Mesenchymal stem cell (in vitro differentiated cells and primary cell): ENCODE measurements at regions not wholly inside any gene's neighbourhood (a gene's known extent, or its start where the extent isn't known, plus 50 kb on each side); places are given as distances from the start of the nearest gene placed in this dataset.

ENCODE experiments used
- DNase-seq: peaks from one replicate; pipeline ENCODE4 v3.0.0-alpha.2; 2013
- H2AFZ ChIP-seq: one replicate; pipeline ENCODE4 v1.6.1; 2013; ENCODE audit warnings: low read depth, mild to moderate bottlenecking, control low read depth, inconsistent platforms, low read length, moderate library complexity
- H2AK5ac ChIP-seq: 2 replicates; pipeline ENCODE4 v1.6.1; 2013; ENCODE audit warnings: low read length, moderate library complexity, mild to moderate bottlenecking, inconsistent platforms; ENCODE audit not compliant: severe bottlenecking
- H2BK120ac ChIP-seq: one replicate; pipeline ENCODE4 v1.6.1; 2013; ENCODE audit warnings: low read depth, mild to moderate bottlenecking, inconsistent platforms, low read length, moderate library complexity
- H2BK12ac ChIP-seq, 2 experiments: one replicate each; pipeline ENCODE4 v1.6.1; 2013; ENCODE audit warnings: inconsistent platforms in 2 of 2, low read length in 2 of 2, mild to moderate bottlenecking in 2 of 2, moderate library complexity in 2 of 2, control low read depth in 1 of 2
- H2BK15ac ChIP-seq: one replicate; pipeline ENCODE4 v1.6.1; 2013; ENCODE audit warnings: mild to moderate bottlenecking, low read depth, inconsistent platforms; ENCODE audit not compliant: poor library complexity, severe bottlenecking
- H2BK5ac ChIP-seq: 2 replicates; pipeline ENCODE4 v1.6.1; 2013; ENCODE audit warnings: low read depth, mild to moderate bottlenecking, low read length, control low read depth, inconsistent platforms; ENCODE audit not compliant: poor library complexity, severe bottlenecking
- H3K14ac ChIP-seq, 2 experiments: one replicate each; pipeline ENCODE4 v1.6.1; 2013; ENCODE audit warnings: inconsistent platforms in 2 of 2, low read length in 2 of 2, control low read depth in 1 of 2, mild to moderate bottlenecking in 1 of 2, moderate library complexity in 1 of 2
- H3K18ac ChIP-seq, 2 experiments: one replicate each; pipeline ENCODE4 v1.6.1; 2013; ENCODE audit warnings: inconsistent platforms in 2 of 2, low read length in 2 of 2, control low read depth in 1 of 2, low read depth in 1 of 2, mild to moderate bottlenecking in 1 of 2
- H3K23ac ChIP-seq, 2 experiments: one replicate each; pipeline ENCODE4 v1.6.1; 2013; ENCODE audit warnings: inconsistent platforms in 2 of 2, low read length in 2 of 2, mild to moderate bottlenecking in 2 of 2, moderate library complexity in 2 of 2, control low read depth in 1 of 2
- H3K27ac ChIP-seq: 2 replicates; pipeline ENCODE4 v1.5.1; 2013; ENCODE audit warnings: mild to moderate bottlenecking, moderate library complexity, low read length, control low read depth, inconsistent platforms; ENCODE audit not compliant: poor library complexity, severe bottlenecking
- H3K27me3 ChIP-seq, 2 experiments: 2 replicates each; pipeline versions ENCODE4 v1.6.1 to v1.7.0; 2013; ENCODE audit warnings: low read length in 2 of 2, mild to moderate bottlenecking in 2 of 2, moderate library complexity in 2 of 2, control low read depth in 1 of 2, inconsistent platforms in 1 of 2; ENCODE audit not compliant: control insufficient read depth in 1 of 2, insufficient read depth in 1 of 2
- H3K36me3 ChIP-seq, 2 experiments: 2 replicates each; pipeline versions ENCODE4 v1.6.1 to v1.7.0; 2013; ENCODE audit warnings: low read length in 2 of 2, control low read depth in 1 of 2, inconsistent platforms in 1 of 2, low read depth in 1 of 2, mild to moderate bottlenecking in 1 of 2; ENCODE audit not compliant: insufficient read depth in 2 of 2, control insufficient read depth in 1 of 2
- H3K4ac ChIP-seq, 2 experiments: one replicate each; pipeline ENCODE4 v1.6.1; 2013; ENCODE audit warnings: inconsistent platforms in 2 of 2, low read length in 2 of 2, mild to moderate bottlenecking in 2 of 2, moderate library complexity in 2 of 2, control low read depth in 1 of 2, low read depth in 1 of 2
- H3K4me1 ChIP-seq: 2 replicates; pipeline ENCODE4 v1.6.1; 2013; ENCODE audit warnings: low read depth, low read length, control low read depth; ENCODE audit not compliant: control insufficient read depth, insufficient read depth
- H3K4me2 ChIP-seq: 2 replicates; pipeline ENCODE4 v1.6.1; 2013; ENCODE audit warnings: low read length, mild to moderate bottlenecking, inconsistent platforms; ENCODE audit not compliant: poor library complexity, severe bottlenecking
- H3K4me3 ChIP-seq, 2 experiments: 2 replicates each; pipeline versions ENCODE4 v1.5.1 to v1.7.0; 2013; ENCODE audit warnings: low read length in 2 of 2, mild to moderate bottlenecking in 2 of 2, control low read depth in 1 of 2, low read depth in 1 of 2; ENCODE audit not compliant: insufficient read depth in 1 of 2
- H3K79me1 ChIP-seq: replicated peaks from 2 replicates; pipeline ENCODE4 v1.6.1; 2013; ENCODE audit warnings: mild to moderate bottlenecking, control low read depth, low read length, inconsistent platforms; ENCODE audit not compliant: poor library complexity, severe bottlenecking
- H3K9ac ChIP-seq: 2 replicates; pipeline ENCODE4 v1.7.0; 2013; ENCODE audit warnings: mild to moderate bottlenecking, low read length, moderate library complexity
- H3K9me3 ChIP-seq: 2 replicates; pipeline ENCODE4 v1.7.0; 2013; ENCODE audit warnings: mild to moderate bottlenecking, low read length; ENCODE audit not compliant: control insufficient read depth
- H4K8ac ChIP-seq: one replicate; pipeline ENCODE4 v1.6.1; 2013; ENCODE audit warnings: inconsistent platforms, mild to moderate bottlenecking, low read length, moderate library complexity
- H4K91ac ChIP-seq: one replicate; pipeline ENCODE4 v1.6.1; 2013; ENCODE audit warnings: mild to moderate bottlenecking, low read length, inconsistent platforms
- WGBS: methylation state at CpG from one replicate; pipeline ENCODE4 v1.1.7; 2013; ENCODE audit warnings: mixed read lengths; 5-methylcytosine and 5-hydroxymethylcytosine counted together

- no peak overlapping the region for H2BK12ac ChIP-seq
- no peak overlapping the region for H2BK15ac ChIP-seq
- H3K4me3 ChIP-seq, result no peak overlapping the region
- WGBS, result 89% methylated on average over 12 of the region's 12 CpGs
- H3K79me1 ChIP-seq, result no peaks in the 10 kb centered on the region
- H3K14ac ChIP-seq, result no peak overlapping the region
- H3K36me3 ChIP-seq, result no peaks in the 10 kb centered on the region
- H3K18ac ChIP-seq, result no peak overlapping the region
- H3K23ac ChIP-seq, result no peak overlapping the region
- H3K9me3 ChIP-seq, result peaks cover 8% of the 10 kb centered on the region
- H2BK120ac ChIP-seq, result no peak overlapping the region
- H3K4me1 ChIP-seq, result peaks cover 6% of the 10 kb centered on the region
- no peak overlapping the region for H2AFZ ChIP-seq
- H4K91ac ChIP-seq, result no peak overlapping the region
- no peak overlapping the region for H2BK5ac ChIP-seq
- no peak overlapping the region for H2AK5ac ChIP-seq
- H3K4ac ChIP-seq, result no peak overlapping the region
- H3K4me2 ChIP-seq, result no peak overlapping the region
- H3K9ac ChIP-seq, result no peak overlapping the region
- H4K8ac ChIP-seq, result no peak overlapping the region
- DNase-seq, result no peak
- H3K27ac ChIP-seq, result no peak overlapping the region
- peaks cover 90 to 96% of the 10 kb centered on the region in 2 experiments for H3K27me3 ChIP-seq
These were observed 80.2 kb downstream of the TSPAN17 start for GRCh38 chr5:176727528-176727900.

DNA sequence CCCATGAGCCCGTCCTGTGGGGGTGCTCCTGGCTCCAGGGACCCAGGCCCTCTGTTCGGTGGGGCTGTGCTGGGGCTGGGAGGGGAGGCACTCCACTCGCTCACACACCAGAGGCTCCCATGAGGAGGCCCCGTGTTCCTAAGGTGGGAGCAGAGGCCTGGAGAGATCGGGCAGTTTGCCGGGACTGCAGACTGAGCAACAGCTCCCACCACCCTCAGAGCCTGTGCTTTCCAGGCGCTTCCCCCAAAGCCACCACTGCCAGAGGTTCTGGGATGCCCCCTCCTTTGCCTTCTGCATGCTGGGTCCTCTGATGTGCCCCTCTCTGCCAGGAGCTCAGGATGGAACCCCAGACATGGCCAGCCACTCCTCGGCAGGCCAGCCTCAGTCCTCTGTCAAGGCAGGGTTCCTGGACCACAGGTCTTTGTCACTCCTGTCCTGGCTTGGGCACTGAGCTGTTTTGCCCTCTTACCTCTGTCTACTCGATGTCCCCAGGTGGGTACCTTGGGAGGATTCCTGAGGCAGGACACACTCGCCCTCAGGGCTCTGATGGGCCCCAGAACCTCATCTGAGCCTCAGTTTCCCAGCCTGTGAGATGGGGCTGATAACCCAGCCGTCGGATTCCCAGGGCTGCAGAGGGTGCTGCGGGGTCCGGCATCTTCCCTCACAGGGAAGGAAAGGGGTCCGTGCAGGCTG is 80.8 kb downstream of the TSPAN17 start:
- DNase-seq, result no peak
- Histone ChIP-seq H2BK120ac (no peak overlapping the region), H3K14ac (no peak overlapping the region), H3K27ac (no peak overlapping the region), H2BK12ac (no peak overlapping the region), H3K4me2 (no peak overlapping the region), H2AK5ac (no peak overlapping the region), H4K8ac (no peak overlapping the region), H3K9me3 (peaks cover 8% of the 10 kb centered on the region), H2BK15ac (no peak overlapping the region), H3K4me3 (no peak overlapping the region), H3K36me3 (no peaks in the 10 kb centered on the region), H2AFZ (no peak overlapping the region), H3K9ac (no peak overlapping the region), H3K4me1 (peaks cover 10% of the 10 kb centered on the region), H2BK5ac (no peak overlapping the region), H3K27me3 (peaks cover 92 to 96% of the 10 kb centered on the region in 2 experiments), H3K18ac (no peak overlapping the region), H3K4ac (no peak overlapping the region), H3K79me1 (no peaks in the 10 kb centered on the region), H4K91ac (no peak overlapping the region), H3K23ac (no peak overlapping the region)
- WGBS, result 81% methylated on average over 15 of the region's 15 CpGs

DNA sequence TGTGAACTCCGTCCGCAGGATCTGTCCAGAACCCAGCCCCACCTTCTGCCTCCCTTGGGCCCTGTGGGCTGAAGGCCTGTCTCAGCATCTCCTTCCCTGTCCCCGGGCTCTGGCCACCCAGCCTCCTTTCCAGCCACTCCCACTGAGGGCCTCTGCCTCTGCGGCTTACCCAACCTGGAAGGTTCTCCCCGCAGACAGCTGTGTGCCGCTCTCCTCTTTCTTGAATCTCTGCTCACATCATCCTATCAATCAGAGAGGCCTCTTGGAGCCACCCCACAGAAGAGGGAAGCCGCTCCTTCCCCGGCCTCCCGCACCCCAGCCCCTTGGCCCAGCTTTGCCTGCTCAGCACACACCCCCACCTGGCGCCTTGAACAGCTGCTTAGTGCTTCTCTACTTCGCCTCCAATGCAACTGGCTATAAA is 81.5 kb upstream of the UNC5A start:
- no peak overlapping the region for H2BK120ac ChIP-seq
- H3K4me1 ChIP-seq, result peaks cover 16% of the 10 kb centered on the region
- 79% methylated on average over 11 of the region's 11 CpGs for WGBS
- H3K79me1 ChIP-seq, result no peaks in the 10 kb centered on the region
- DNase-seq, result no peak
- H3K9me3 ChIP-seq, result peaks cover 8% of the 10 kb centered on the region
- H3K4ac ChIP-seq, result no peak overlapping the region
- H2AK5ac ChIP-seq, result no peak overlapping the region
- H3K36me3 ChIP-seq, result no peaks in the 10 kb centered on the region
- no peak overlapping the region for H4K8ac ChIP-seq
- H3K9ac ChIP-seq, result no peak overlapping the region
- no peak overlapping the region for H3K18ac ChIP-seq
- H2BK5ac ChIP-seq, result no peak overlapping the region
- no peak overlapping the region for H4K91ac ChIP-seq
- H3K27ac ChIP-seq, result no peak overlapping the region
- H2BK15ac ChIP-seq, result no peak overlapping the region
- no peak overlapping the region for H2BK12ac ChIP-seq
- H3K14ac ChIP-seq, result no peak overlapping the region
- H2AFZ ChIP-seq, result no peak overlapping the region
- peaks cover 86 to 96% of the 10 kb centered on the region in 2 experiments for H3K27me3 ChIP-seq
- no peak overlapping the region for H3K23ac ChIP-seq
- no peak overlapping the region for H3K4me2 ChIP-seq
- H3K4me3 ChIP-seq, result no peak overlapping the region

DNA sequence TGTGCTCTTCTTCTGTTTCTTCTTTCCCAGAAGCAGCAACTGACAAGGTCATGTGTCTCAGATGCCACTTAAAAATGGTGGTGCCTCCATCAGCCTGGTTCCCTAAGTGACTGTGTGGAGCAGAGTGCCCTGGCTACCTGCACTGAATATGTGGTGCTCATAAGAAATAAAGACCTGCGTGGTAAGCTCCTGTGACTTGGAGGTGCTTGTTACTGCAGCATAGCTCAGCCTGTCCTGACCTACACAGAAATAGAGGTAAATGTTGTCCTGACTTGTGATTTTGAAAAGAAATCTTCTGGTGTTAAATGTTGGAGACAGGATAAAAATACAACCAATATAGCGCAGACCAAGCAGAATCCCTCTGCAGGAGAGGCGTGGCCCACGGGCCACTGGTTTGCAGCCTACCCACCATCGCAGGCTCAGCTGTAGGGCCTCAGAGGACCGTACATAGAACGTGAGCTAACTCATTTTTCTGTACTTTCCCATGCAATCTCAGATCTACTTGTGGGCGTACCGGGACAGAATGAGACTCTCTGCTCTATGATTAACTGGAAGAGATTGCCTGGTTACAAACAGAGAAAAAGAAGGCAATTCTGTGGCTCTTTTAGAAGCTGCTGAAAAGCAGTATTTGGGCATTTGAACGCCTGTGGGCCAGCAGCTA is 79.4 kb upstream of the UNC5A start:
- no peak overlapping the region for H2BK12ac ChIP-seq
- no peak overlapping the region for H2AFZ ChIP-seq
- H3K4me3 ChIP-seq, result no peak overlapping the region
- H3K9ac ChIP-seq, result no peak overlapping the region
- H4K8ac ChIP-seq, result no peak overlapping the region
- H3K4me2 ChIP-seq, result no peak overlapping the region
- no peak overlapping the region for H3K27ac ChIP-seq
- H3K14ac ChIP-seq, result no peak overlapping the region
- DNase-seq, result no peak
- H3K36me3 ChIP-seq, result no peaks in the 10 kb centered on the region
- H2BK5ac ChIP-seq, result no peak overlapping the region
- H3K4me1 ChIP-seq, result peaks cover 18% of the 10 kb centered on the region
- no peaks in the 10 kb centered on the region for H3K79me1 ChIP-seq
- 87% methylated on average over 9 of the region's 10 CpGs for WGBS
- H3K18ac ChIP-seq, result no peak overlapping the region
- H3K27me3 ChIP-seq, result peaks cover 70 to 95% of the 10 kb centered on the region in 2 experiments
- no peak overlapping the region for H4K91ac ChIP-seq
- peaks cover 8% of the 10 kb centered on the region for H3K9me3 ChIP-seq
- no peak overlapping the region for H3K23ac ChIP-seq
- H2AK5ac ChIP-seq, result no peak overlapping the region
- H3K4ac ChIP-seq, result no peak overlapping the region
- no peak overlapping the region for H2BK120ac ChIP-seq
- no peak overlapping the region for H2BK15ac ChIP-seq
